GM23248 (cell line): ENCODE measurements at regions not wholly inside any gene's neighbourhood (a gene's known extent, or its start where the extent isn't known, plus 50 kb on each side); places are given as distances from the start of the nearest gene placed in this dataset.

Experiments
- EZH2 ChIP-seq: fragments of 200-600 bp; sonication (generic); IDR thresholded peaks from 2 replicates; pipeline ENCODE4 v1.6.1; 2018; ENCODE audit warnings: antibody characterized with exemption, mild to moderate bottlenecking; ENCODE audit not compliant: insufficient read depth, poor library complexity, severe bottlenecking
- EZH2phosphoT487 ChIP-seq: fragments of 200-600 bp; sonication (generic); IDR thresholded peaks from 2 replicates; pipeline ENCODE4 v1.6.1; 2018; ENCODE audit warnings: antibody characterized with exemption, moderate library complexity, mild to moderate bottlenecking, low read depth; ENCODE audit not compliant: insufficient read depth

- TF ChIP-seq EZH2 (no peak), EZH2phosphoT487 (no peak)
Measured at GRCh38 chr4:20395160-20395773, 143.6 kb downstream of the SLIT2 start.
